GM23338 (cell line): ENCODE measurements at regions not wholly inside any gene's neighbourhood (a gene's known extent, or its start where the extent isn't known, plus 50 kb on each side); places are given as distances from the start of the nearest gene placed in this dataset.

Source experiments
- ATAC-seq: fragments of 200-7000 bp; cut with Tn5 transposase; 3 replicates; pipeline ENCODE4 v1.9.1; 2020
- DNase-seq: peaks from one replicate; pipeline ENCODE4 v3.0.0-alpha.2; 2015; ENCODE audit warnings: low spot score
- H2AFZ ChIP-seq: fragments of 200-600 bp; sonication (generic); 2 replicates; pipeline ENCODE4 v1.8.0; 2016; ENCODE audit warnings: antibody characterized with exemption, mild to moderate bottlenecking, moderate library complexity
- H3F3A ChIP-seq: fragments of 200-600 bp; sonication (generic); replicated peaks from 2 replicates; pipeline ENCODE4 v1.8.0; 2017; ENCODE audit warnings: antibody characterized with exemption, mixed run types, low read depth
- H3K27ac ChIP-seq: fragments of 200-600 bp; sonication (generic); 2 replicates; pipeline ENCODE4 v1.6.1; 2016; ENCODE audit warnings: low read depth
- H3K27me3 ChIP-seq: fragments of 200-600 bp; sonication (generic); 2 replicates; pipeline ENCODE4 v1.8.0; 2016; ENCODE audit warnings: mild to moderate bottlenecking, mixed run types, moderate library complexity; ENCODE audit not compliant: insufficient read depth
- H3K36me3 ChIP-seq: fragments of 200-600 bp; sonication (generic); 2 replicates; pipeline ENCODE4 v1.8.0; 2016; ENCODE audit warnings: mild to moderate bottlenecking; ENCODE audit not compliant: insufficient read depth
- H3K4me1 ChIP-seq: fragments of 200-600 bp; sonication (generic); 2 replicates; pipeline ENCODE4 v1.8.0; 2016; ENCODE audit warnings: mild to moderate bottlenecking, moderate library complexity; ENCODE audit not compliant: insufficient read depth
- H3K4me2 ChIP-seq: fragments of 200-600 bp; sonication (generic); 2 replicates; pipeline ENCODE4 v1.7.1; 2017; ENCODE audit warnings: mixed run types
- H3K4me3 ChIP-seq: fragments of 200-600 bp; sonication (generic); 2 replicates; pipeline ENCODE4 v1.6.1; 2016; ENCODE audit warnings: mixed run types
- H3K79me2 ChIP-seq: fragments of 200-600 bp; sonication (generic); replicated peaks from 2 replicates; pipeline ENCODE4 v1.8.0; 2017; ENCODE audit warnings: mild to moderate bottlenecking; ENCODE audit not compliant: insufficient read depth
- H3K9me2 ChIP-seq: fragments of 200-600 bp; sonication (generic); 2 replicates; pipeline ENCODE4 v1.8.0; 2017; ENCODE audit not compliant: insufficient read depth
- H4K20me1 ChIP-seq: fragments of 200-600 bp; sonication (generic); replicated peaks from 2 replicates; pipeline ENCODE4 v1.8.0; 2017; ENCODE audit warnings: mild to moderate bottlenecking; ENCODE audit not compliant: insufficient read depth
- H3K27ac Mint-ChIP-seq: 2 replicates; pipeline ENCODE4 v1.8.0; 2020; ENCODE audit warnings: inconsistent platforms, mild to moderate bottlenecking, moderate library complexity, mixed read lengths
- H3K27me3 Mint-ChIP-seq: 3 replicates; pipeline ENCODE4 v1.8.0; 2022; ENCODE audit warnings: low read depth, mild to moderate bottlenecking, moderate library complexity, mixed read lengths, inconsistent platforms; ENCODE audit not compliant: insufficient read depth, poor library complexity
- H3K36me3 Mint-ChIP-seq: 3 replicates; pipeline ENCODE4 v1.8.0; 2021; ENCODE audit warnings: low read depth, mild to moderate bottlenecking, inconsistent platforms, moderate library complexity, mixed read lengths
- H3K4me1 Mint-ChIP-seq: 3 replicates; pipeline ENCODE4 v1.8.0; 2020; ENCODE audit warnings: mild to moderate bottlenecking, inconsistent platforms, mixed read lengths
- H3K4me3 Mint-ChIP-seq: 3 replicates; pipeline ENCODE4 v1.8.0; 2021; ENCODE audit warnings: moderate library complexity, mild to moderate bottlenecking, inconsistent platforms, mixed read lengths
- H3K9me3 Mint-ChIP-seq: 3 replicates; pipeline ENCODE4 v1.8.0; 2020; ENCODE audit warnings: moderate library complexity, mild to moderate bottlenecking, inconsistent platforms, mixed read lengths
- CREB1 ChIP-seq: fragments of 250-450 bp; sonication (Bioruptor Pico); IDR thresholded peaks from 2 replicates; pipeline ENCODE4 v1.5.0; 2020; ENCODE audit warnings: low read depth, mild to moderate bottlenecking, moderate library complexity
- CTCF ChIP-seq, 2 experiments: fragments of 200-600 bp in 1 of 2; sonication (generic) in 1 of 2; conservative IDR thresholded peaks; 2 replicates each; pipeline versions ENCODE4 v1.5.1 to v1.6.1; 2016 to 2017; ENCODE audit warnings: antibody characterized with exemption in 2 of 2, low read depth in 2 of 2, mild to moderate bottlenecking in 2 of 2, moderate library complexity in 1 of 2
- EZH2 ChIP-seq: fragments of 200-600 bp; sonication (generic); IDR thresholded peaks from one replicate; pipeline ENCODE4 v1.8.0; 2017; ENCODE audit warnings: antibody characterized with exemption, mild to moderate bottlenecking, low read depth; ENCODE audit not compliant: unreplicated experiment
- JUNB ChIP-seq: IDR thresholded peaks from one replicate; pipeline ENCODE4 v1.6.1; 2016; ENCODE audit warnings: antibody characterized with exemption; ENCODE audit not compliant: unreplicated experiment
- NANOG ChIP-seq: IDR thresholded peaks from 2 replicates; pipeline ENCODE4 v1.6.1; 2016; ENCODE audit warnings: antibody characterized with exemption, borderline replicate concordance
- POLR2AphosphoS5 ChIP-seq: IDR thresholded peaks from 2 replicates; pipeline ENCODE4 v1.6.1; 2016; ENCODE audit warnings: antibody characterized with exemption, low read depth
- STAT1 ChIP-seq: IDR thresholded peaks from one replicate; pipeline ENCODE4 v1.6.1; 2016; ENCODE audit warnings: antibody characterized with exemption; ENCODE audit not compliant: unreplicated experiment
- ZNF114 ChIP-seq: fragments of 250-450 bp; sonication (Bioruptor Pico); IDR thresholded peaks from 2 replicates; pipeline ENCODE4 v1.5.0; 2020; ENCODE audit warnings: mild to moderate bottlenecking, moderate library complexity
- ZNF462 ChIP-seq: fragments of 250-450 bp; sonication (Bioruptor Pico); IDR thresholded peaks from 2 replicates; pipeline ENCODE4 v1.5.0; 2020; ENCODE audit warnings: mild to moderate bottlenecking, moderate library complexity

- TF ChIP-seq ZNF462 (CRISPR knock-in tag) (no peak), STAT1 (no peak), CREB1 (CRISPR knock-in tag) (no peak), POLR2AphosphoS5 (no peak)
These were observed 323.6 kb upstream of the PODXL start (continued) for GRCh38 chr7:131880078-131880477.

- H3K36me3 Mint-ChIP-seq, result no peaks in the 10 kb centered on the region
- H3K27me3 Mint-ChIP-seq, result peaks cover 2% of the 10 kb centered on the region
- no peaks in the 10 kb centered on the region for H3K36me3 ChIP-seq
- H2AFZ ChIP-seq, result no peak overlapping the region
- ATAC-seq (no peak), DNase-seq (no peak)
- no peaks in the 10 kb centered on the region; the same call in 1 of the 3 replicates for H3K4me1 Mint-ChIP-seq
- no peaks in the 10 kb centered on the region for H3K27me3 ChIP-seq
- no peaks in the 10 kb centered on the region for H3K9me3 Mint-ChIP-seq
- no peak overlapping the region for H3K27ac Mint-ChIP-seq
- no peaks in the 10 kb centered on the region for H3K79me2 ChIP-seq
- no peaks in the 10 kb centered on the region for H3K4me1 ChIP-seq
- H3K4me3 ChIP-seq, result no peak overlapping the region
- H3K27ac ChIP-seq, result no peak overlapping the region
- H3F3A ChIP-seq, result no peaks in the 10 kb centered on the region
- H4K20me1 ChIP-seq, result no peaks in the 10 kb centered on the region
- no peak overlapping the region for H3K4me2 ChIP-seq
- no peak overlapping the region for H3K4me3 Mint-ChIP-seq
- 0 out of 2 replicates have a peak, but pooled peaks cover 17% of the 10 kb centered on the region for H3K9me2 ChIP-seq
- TF ChIP-seq STAT1 (no peak), ZNF114 (CRISPR knock-in tag) (no peak), CTCF (conservative IDR thresholded peaks at IDR 0.05; ENCODE audit: low read depth in 2 of 2) (no peak), NANOG (no peak), JUNB (no peak), ZNF462 (CRISPR knock-in tag) (no peak), POLR2AphosphoS5 (no peak), EZH2 (no peak)
These were observed 323.0 kb upstream of the PODXL start for GRCh38 chr7:131879424-131879823.
